Vagina (tissue), 2 donors: ENCODE measurements at regions not wholly inside any gene's neighbourhood (a gene's known extent, or its start where the extent isn't known, plus 50 kb on each side); places are given as distances from the start of the nearest gene placed in this dataset.

Source experiments
- DNase-seq, 2 donors: peaks; one replicate each; pipeline ENCODE4 v3.0.0-alpha.2; 2017; ENCODE audit errors: extremely low spot score in 2 of 2
- H3K27ac ChIP-seq: fragments of 200-600 bp; sonication (generic); one replicate; pipeline ENCODE4 v1.5.1; 2019
- H3K27me3 ChIP-seq: fragments of 200-600 bp; sonication (generic); one replicate; pipeline ENCODE4 v1.5.1; 2019
- H3K36me3 ChIP-seq, 2 donors: fragments of 200-600 bp; sonication (generic); one replicate each; pipeline ENCODE4 v1.5.1; 2017 to 2019
- H3K4me1 ChIP-seq: fragments of 200-600 bp; sonication (generic); one replicate; pipeline ENCODE4 v1.5.1; 2019
- H3K4me3 ChIP-seq, 2 donors: fragments of 200-600 bp; sonication (generic); 1 replicate in 1 of 2; 2 replicates in 1 of 2; pipeline ENCODE4 v1.5.1; 2016 to 2019
- H3K9me3 ChIP-seq: fragments of 200-600 bp; sonication (generic); one replicate; pipeline ENCODE4 v1.5.1; 2019
- POLR2A ChIP-seq, 2 donors: fragments of 450-650 bp; IDR thresholded peaks; one replicate each; pipeline ENCODE4 v1.6.1; 2017; ENCODE audit warnings: antibody characterized with exemption in 2 of 2, mild to moderate bottlenecking in 2 of 2, moderate library complexity in 2 of 2
- POLR2AphosphoS5 ChIP-seq, 2 donors: sonication (generic); formaldehyde crosslinking; IDR thresholded peaks; one replicate each; pipeline ENCODE4 v1.9.0; 2017; ENCODE audit warnings: antibody characterized with exemption in 2 of 2, mild to moderate bottlenecking in 2 of 2, low read depth in 1 of 2; ENCODE audit not compliant: insufficient read depth in 1 of 2
- intact Hi-C: fragments of 100-400 bp; cut with DNase I; formaldehyde crosslinking; loops from one replicate; pipeline ENCODE4 v1.15.1; 2023
- TF ChIP-seq, protein P1 (sequence below), 3 experiments: fragments of 450-650 bp in 2 of 3; fragments of 200-600 bp in 1 of 3; sonication (generic) in 1 of 3; IDR thresholded peaks; one replicate each; pipeline ENCODE4 v1.5.1; 2017 to 2019; ENCODE audit warnings: antibody characterized with exemption in 3 of 3, mild to moderate bottlenecking in 2 of 3, moderate library complexity in 2 of 3

DNA sequence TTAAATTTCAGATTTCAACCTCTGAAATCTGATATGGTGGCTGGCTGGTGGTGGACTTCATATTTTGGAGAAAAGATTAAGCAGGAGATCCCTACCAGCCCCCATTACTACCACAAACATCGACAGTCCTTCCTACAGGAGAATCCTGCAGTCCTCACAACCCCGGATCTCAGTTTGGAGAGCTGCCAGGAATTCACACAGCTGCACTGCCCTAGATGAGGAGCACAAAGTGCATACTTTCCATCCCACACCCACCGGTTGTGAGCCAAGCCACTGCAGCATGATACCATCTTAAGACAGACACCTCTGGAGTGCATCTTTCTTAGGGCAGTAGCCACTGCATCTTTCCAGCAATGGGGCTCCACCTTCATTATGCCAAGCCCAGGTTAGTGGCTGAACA, 185.5 kb upstream of the GPR149 start:
- intact Hi-C loops, result no loop called here
- H3K27ac ChIP-seq, result no peak overlapping the region
- DNase-seq, result no peak
- no peaks in the 10 kb centered on the region for H3K36me3 ChIP-seq
- no peaks in the 10 kb centered on the region for H3K4me1 ChIP-seq
- no peaks in the 10 kb centered on the region for H3K9me3 ChIP-seq
- TF ChIP-seq, protein P1, sequence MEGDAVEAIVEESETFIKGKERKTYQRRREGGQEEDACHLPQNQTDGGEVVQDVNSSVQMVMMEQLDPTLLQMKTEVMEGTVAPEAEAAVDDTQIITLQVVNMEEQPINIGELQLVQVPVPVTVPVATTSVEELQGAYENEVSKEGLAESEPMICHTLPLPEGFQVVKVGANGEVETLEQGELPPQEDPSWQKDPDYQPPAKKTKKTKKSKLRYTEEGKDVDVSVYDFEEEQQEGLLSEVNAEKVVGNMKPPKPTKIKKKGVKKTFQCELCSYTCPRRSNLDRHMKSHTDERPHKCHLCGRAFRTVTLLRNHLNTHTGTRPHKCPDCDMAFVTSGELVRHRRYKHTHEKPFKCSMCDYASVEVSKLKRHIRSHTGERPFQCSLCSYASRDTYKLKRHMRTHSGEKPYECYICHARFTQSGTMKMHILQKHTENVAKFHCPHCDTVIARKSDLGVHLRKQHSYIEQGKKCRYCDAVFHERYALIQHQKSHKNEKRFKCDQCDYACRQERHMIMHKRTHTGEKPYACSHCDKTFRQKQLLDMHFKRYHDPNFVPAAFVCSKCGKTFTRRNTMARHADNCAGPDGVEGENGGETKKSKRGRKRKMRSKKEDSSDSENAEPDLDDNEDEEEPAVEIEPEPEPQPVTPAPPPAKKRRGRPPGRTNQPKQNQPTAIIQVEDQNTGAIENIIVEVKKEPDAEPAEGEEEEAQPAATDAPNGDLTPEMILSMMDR (IDR thresholded peaks at IDR 0.05), result no peak
- TF ChIP-seq POLR2AphosphoS5 (IDR thresholded peaks at IDR 0.05; ENCODE audit: insufficient read depth in 1 of 2, low read depth in 1 of 2), result no peak
- no peaks in the 10 kb centered on the region for H3K27me3 ChIP-seq
- no peak overlapping the region for H3K4me3 ChIP-seq

DNA sequence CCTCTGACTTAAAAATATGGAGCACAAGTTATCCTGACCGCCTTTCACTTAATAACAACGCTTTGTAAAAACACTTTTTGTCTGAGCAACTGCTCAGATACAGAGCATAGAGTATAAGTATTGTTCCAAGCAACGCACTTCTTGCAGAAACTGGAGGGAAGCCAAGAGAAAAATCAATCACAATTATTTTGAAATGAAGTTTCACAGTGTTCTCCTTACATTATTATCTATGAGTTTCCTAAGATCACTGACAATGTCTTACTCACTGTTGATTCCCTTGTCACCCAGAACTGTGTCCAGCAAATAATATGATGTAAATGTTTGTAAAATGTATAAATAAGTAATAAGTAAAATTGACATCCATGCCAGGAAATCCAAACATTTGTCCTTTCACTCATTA, 184.6 kb upstream of the GPR149 start:
- H3K4me1 ChIP-seq, result no peaks in the 10 kb centered on the region
- no peaks in the 10 kb centered on the region for H3K27me3 ChIP-seq
- H3K36me3 ChIP-seq, result no peaks in the 10 kb centered on the region
- no peak overlapping the region for H3K4me3 ChIP-seq
- no peak overlapping the region for H3K27ac ChIP-seq
- TF ChIP-seq, protein P1 (IDR thresholded peaks at IDR 0.05), result no peak
- TF ChIP-seq POLR2AphosphoS5 (IDR thresholded peaks at IDR 0.05; ENCODE audit: insufficient read depth in 1 of 2, low read depth in 1 of 2) (no peak), POLR2A (IDR thresholded peaks at IDR 0.05) (no peak)
- intact Hi-C loops, result no loop called here
- no peaks in the 10 kb centered on the region for H3K9me3 ChIP-seq
- no peak for DNase-seq

- TF ChIP-seq, protein P1 (IDR thresholded peaks at IDR 0.05), result no peak
- no peak for TF ChIP-seq POLR2A (IDR thresholded peaks at IDR 0.05)
- TF ChIP-seq POLR2AphosphoS5 (IDR thresholded peaks at IDR 0.05; ENCODE audit: insufficient read depth in 1 of 2, low read depth in 1 of 2), result no peak
- H3K9me3 ChIP-seq, result no peaks in the 10 kb centered on the region
- intact Hi-C loops, result no loop called here
- no peak overlapping the region for H3K27ac ChIP-seq
- H3K4me1 ChIP-seq, result no peaks in the 10 kb centered on the region
- no peaks in the 10 kb centered on the region for H3K27me3 ChIP-seq
- H3K4me3 ChIP-seq, result no peak overlapping the region
- DNase-seq, result no peak
- H3K36me3 ChIP-seq, result no peaks in the 10 kb centered on the region
Observed at GRCh38 chr3:154614078-154614477, 184.1 kb upstream of the GPR149 start.

- Histone ChIP-seq H3K9me3 (no peaks in the 10 kb centered on the region), H3K27me3 (no peaks in the 10 kb centered on the region), H3K36me3 (no peaks in the 10 kb centered on the region), H3K4me1 (no peaks in the 10 kb centered on the region), H3K27ac (no peak overlapping the region), H3K4me3 (no peak overlapping the region)
- intact Hi-C loops, result no loop called here
- TF ChIP-seq POLR2AphosphoS5 (IDR thresholded peaks at IDR 0.05; ENCODE audit: insufficient read depth in 1 of 2, low read depth in 1 of 2) (no peak), POLR2A (IDR thresholded peaks at IDR 0.05) (no peak)
- TF ChIP-seq, protein P1 (IDR thresholded peaks at IDR 0.05), result no peak
- DNase-seq, result no peak
Observed at GRCh38 chr3:154602241-154602640, 172.3 kb upstream of the GPR149 start.

DNA sequence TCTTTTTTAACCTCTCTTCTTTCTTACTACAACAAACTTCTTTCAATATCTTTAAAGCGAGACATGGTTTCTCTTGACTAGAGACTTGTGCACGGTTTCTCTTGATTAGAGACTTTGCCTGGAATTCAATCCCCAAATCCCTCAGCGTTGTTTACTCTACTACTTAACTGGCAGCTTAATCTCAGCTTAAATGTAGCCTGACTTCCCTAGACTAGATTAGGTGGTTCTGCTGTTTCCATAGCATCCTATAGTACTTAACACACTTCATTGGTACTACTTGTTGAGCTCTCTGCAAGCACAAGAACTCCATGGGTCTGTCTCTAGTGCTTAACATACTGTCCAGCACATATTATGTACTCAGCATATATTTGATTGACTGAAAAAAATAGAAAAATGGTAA, 168.2 kb upstream of the GPR149 start:
- no peaks in the 10 kb centered on the region for H3K9me3 ChIP-seq
- intact Hi-C loops, result no loop called here
- H3K4me1 ChIP-seq, result no peaks in the 10 kb centered on the region
- no peaks in the 10 kb centered on the region for H3K27me3 ChIP-seq
- no peaks in the 10 kb centered on the region for H3K36me3 ChIP-seq
- TF ChIP-seq, protein P1 (IDR thresholded peaks at IDR 0.05), result no peak
- no peak for TF ChIP-seq POLR2A (IDR thresholded peaks at IDR 0.05)
- TF ChIP-seq POLR2AphosphoS5 (IDR thresholded peaks at IDR 0.05; ENCODE audit: insufficient read depth in 1 of 2, low read depth in 1 of 2), result no peak
- no peak overlapping the region for H3K4me3 ChIP-seq
- no peak for DNase-seq
- no peak overlapping the region for H3K27ac ChIP-seq
